AG04450 (cell line): ENCODE measurements at regions not wholly inside any gene's neighbourhood (a gene's known extent, or its start where the extent isn't known, plus 50 kb on each side); places are given as distances from the start of the nearest gene placed in this dataset.

ENCODE experiments used
- CTCF ChIA-PET: fragments of 300-600, 350-600 bp; formaldehyde crosslinking; extraction: SDS; loops from one replicate; lab custom pipeline; 2022; ENCODE audit warnings: antibody characterized with exemption, inconsistent platforms; lab: Charles Lee
- POLR2A ChIA-PET: fragments of 350-600 bp; formaldehyde crosslinking; extraction: SDS; loops from one replicate; lab custom pipeline; 2021; ENCODE audit warnings: antibody characterized with exemption, inconsistent platforms; lab: Yijun Ruan, JAX
- DNase-seq: peaks from one replicate; pipeline ENCODE4 v3.0.0-alpha.2; 2011; ENCODE audit warnings: low read depth, low spot score
- H3K27ac ChIP-seq: one replicate; pipeline ENCODE4 v1.5.1; 2012; ENCODE audit warnings: low read depth, low read length, control low read depth
- H3K27me3 ChIP-seq: one replicate; pipeline ENCODE4 v1.6.0; 2012; ENCODE audit warnings: low read length; ENCODE audit not compliant: control insufficient read depth, insufficient read depth
- H3K4me3 ChIP-seq: 2 replicates; pipeline ENCODE4 v1.5.1; 2011; ENCODE audit warnings: mild to moderate bottlenecking, low read depth, low read length, control low read depth
- H3K9me3 ChIP-seq: 2 replicates; pipeline ENCODE4 v1.5.1; 2012; ENCODE audit warnings: low read length; ENCODE audit not compliant: control insufficient read depth, insufficient read depth
- TF ChIP-seq, protein P1 (sequence below): IDR thresholded peaks from 2 replicates; pipeline ENCODE4 v1.5.1; 2011; ENCODE audit warnings: low read depth, low read length, control low read depth, inconsistent platforms

DNA sequence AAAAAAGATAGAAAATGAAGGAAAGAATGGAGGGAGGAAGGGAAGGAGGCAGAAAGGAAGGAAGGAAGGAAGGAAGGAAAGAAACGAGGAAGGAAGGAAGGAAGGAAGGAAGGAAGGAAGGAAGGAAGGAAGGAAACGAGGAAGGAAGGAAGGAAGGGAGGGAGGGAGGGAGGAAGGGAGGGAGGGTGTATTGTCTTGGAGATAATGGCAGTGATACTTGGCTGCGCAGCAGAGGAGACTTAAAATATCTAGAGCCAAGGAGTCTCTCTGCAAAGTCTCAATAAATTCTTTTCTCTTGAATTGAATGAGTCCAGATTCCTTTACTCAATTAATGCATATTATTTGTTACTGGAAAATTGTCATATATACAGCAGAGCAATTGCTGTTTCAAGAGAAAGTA is 1059.7 kb downstream of the ZPLD1 start:
- no peak overlapping the region for H3K27ac ChIP-seq
- TF ChIP-seq, protein P1, sequence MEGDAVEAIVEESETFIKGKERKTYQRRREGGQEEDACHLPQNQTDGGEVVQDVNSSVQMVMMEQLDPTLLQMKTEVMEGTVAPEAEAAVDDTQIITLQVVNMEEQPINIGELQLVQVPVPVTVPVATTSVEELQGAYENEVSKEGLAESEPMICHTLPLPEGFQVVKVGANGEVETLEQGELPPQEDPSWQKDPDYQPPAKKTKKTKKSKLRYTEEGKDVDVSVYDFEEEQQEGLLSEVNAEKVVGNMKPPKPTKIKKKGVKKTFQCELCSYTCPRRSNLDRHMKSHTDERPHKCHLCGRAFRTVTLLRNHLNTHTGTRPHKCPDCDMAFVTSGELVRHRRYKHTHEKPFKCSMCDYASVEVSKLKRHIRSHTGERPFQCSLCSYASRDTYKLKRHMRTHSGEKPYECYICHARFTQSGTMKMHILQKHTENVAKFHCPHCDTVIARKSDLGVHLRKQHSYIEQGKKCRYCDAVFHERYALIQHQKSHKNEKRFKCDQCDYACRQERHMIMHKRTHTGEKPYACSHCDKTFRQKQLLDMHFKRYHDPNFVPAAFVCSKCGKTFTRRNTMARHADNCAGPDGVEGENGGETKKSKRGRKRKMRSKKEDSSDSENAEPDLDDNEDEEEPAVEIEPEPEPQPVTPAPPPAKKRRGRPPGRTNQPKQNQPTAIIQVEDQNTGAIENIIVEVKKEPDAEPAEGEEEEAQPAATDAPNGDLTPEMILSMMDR = no peak
- no peak for DNase-seq
- ChIA-PET POLR2A (no interaction called here), CTCF (no interaction called here)
- no peaks in the 10 kb centered on the region for H3K27me3 ChIP-seq
- H3K4me3 ChIP-seq = no peak overlapping the region
- H3K9me3 ChIP-seq = no peaks in the 10 kb centered on the region

DNA sequence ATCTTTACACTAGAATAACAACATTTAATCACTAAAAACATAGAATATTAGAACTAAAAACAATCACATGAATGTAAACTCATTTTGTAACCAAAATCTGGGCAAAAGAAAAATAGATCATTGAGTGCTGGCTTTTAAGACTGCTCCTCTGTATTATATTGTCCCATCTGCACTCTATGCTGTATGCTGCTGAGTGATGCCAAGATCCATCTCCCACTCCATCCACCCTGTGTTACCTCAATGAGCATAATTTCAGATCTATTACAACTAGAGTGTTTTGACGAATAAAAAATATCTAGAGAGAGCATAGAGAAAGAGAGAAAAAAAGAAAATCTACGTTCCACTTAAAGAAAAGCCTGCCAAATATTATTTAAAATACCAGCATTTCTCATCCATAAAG is 1060.4 kb downstream of the ZPLD1 start:
- TF ChIP-seq, protein P1 = no peak
- DNase-seq = no peak
- CTCF ChIA-PET = no interaction called here

DNA sequence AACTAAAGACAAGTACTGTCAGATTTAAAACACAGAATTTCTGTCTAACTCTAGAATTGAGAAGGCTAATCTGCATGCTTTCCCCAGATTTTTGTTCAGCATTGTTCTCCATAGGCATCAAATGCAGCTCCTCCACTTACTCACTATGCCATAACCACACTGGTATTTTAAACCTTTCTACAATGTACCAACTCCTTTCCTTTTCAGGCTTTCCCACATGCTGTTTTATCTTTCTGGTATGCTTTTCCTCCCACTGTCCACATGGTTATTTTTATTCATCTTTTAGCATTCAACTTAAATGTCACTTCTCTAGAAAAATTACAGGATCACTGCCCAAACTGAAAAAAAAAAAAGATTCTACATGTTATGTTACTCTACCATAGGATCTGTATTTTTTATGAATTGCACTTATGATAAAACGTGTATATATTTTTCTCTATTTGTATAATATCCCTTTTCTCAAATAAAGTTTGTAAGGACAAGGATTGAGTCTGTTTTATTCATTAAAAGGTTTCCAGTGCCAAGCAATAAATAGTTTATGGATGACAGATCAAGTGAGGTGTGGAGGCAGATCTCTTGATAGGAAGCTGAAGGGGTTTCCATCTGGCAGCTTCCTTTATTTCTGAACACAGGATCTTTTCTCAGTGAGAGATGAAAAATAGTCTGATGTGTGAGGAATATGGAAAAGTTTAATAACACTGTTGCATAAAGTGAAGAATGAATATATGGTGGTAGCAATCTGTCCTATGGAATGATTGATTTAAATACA is 1064.5 kb downstream of the ZPLD1 start:
- DNase-seq = peak; percentile 11
- TF ChIP-seq, protein P1 = no peak
- CTCF ChIA-PET = no interaction called here
- POLR2A ChIA-PET = no interaction called here
- no peaks in the 10 kb centered on the region for H3K27me3 ChIP-seq
- H3K4me3 ChIP-seq = no peak overlapping the region
- H3K9me3 ChIP-seq = no peaks in the 10 kb centered on the region
- no peak overlapping the region for H3K27ac ChIP-seq

More for the DNA sequence above, 1060.4 kb downstream of the ZPLD1 start:
- Histone ChIP-seq H3K27me3 (no peaks in the 10 kb centered on the region), H3K4me3 (no peak overlapping the region), H3K27ac (no peak overlapping the region), H3K9me3 (no peaks in the 10 kb centered on the region)
- POLR2A ChIA-PET = no interaction called here

DNA sequence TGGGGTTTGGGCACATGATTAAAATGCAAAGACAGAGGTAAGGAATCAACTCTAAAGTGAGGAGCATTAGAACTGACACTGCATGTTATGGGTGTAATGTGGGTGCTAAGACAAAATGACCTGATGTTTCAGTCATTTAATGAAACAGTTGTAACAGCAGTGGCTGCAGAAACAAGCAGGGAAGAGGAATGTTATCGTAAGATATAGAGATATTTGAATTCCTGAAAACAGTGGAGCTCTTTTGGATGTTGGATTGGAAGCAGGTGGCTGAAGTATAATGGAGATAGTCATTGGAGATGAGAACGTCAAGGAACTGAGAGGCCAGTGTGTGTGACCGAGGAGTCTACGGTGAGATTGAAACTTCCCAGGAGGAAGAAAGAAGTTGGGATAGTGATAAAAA is 1065.2 kb downstream of the ZPLD1 start:
- no peaks in the 10 kb centered on the region for H3K27me3 ChIP-seq
- no peak for DNase-seq
- no peak overlapping the region for H3K27ac ChIP-seq
- ChIA-PET CTCF (no interaction called here), POLR2A (no interaction called here)
- TF ChIP-seq, protein P1 = no peak
- H3K9me3 ChIP-seq = no peaks in the 10 kb centered on the region
- no peak overlapping the region for H3K4me3 ChIP-seq

DNA sequence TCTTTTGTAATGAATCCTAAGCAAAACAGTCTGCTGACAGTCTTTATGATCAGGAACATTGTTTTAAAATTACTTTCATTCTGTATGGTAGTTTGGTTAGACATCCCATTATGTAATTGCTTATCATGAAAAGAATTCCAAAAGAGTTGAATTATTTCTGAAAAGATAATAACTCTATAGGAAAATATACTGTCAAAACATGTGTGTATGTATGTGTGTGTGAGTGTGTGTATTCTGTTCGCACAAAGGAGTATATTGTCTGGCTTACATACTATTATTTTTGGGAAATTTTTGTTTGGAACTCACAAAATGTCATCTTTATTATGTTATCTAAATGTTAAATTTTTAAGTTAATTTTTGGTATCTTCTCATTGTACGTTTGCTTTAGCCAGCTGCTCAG is 1075.9 kb downstream of the ZPLD1 start:
- TF ChIP-seq, protein P1 = no peak
- no peak overlapping the region for H3K27ac ChIP-seq
- POLR2A ChIA-PET = no interaction called here
- H3K9me3 ChIP-seq = no peaks in the 10 kb centered on the region
- no peak for DNase-seq
- no peaks in the 10 kb centered on the region for H3K27me3 ChIP-seq
- no peak overlapping the region for H3K4me3 ChIP-seq
- CTCF ChIA-PET = no interaction called here
